ENCODE measurements at regions not wholly inside any gene's neighbourhood (a gene's known extent, or its start where the extent isn't known, plus 50 kb on each side); places are given as distances from the start of the nearest gene placed in this dataset.
A peak's percentile ranks its signal among the peaks of the same experiment; 100 is the strongest.

DNA sequence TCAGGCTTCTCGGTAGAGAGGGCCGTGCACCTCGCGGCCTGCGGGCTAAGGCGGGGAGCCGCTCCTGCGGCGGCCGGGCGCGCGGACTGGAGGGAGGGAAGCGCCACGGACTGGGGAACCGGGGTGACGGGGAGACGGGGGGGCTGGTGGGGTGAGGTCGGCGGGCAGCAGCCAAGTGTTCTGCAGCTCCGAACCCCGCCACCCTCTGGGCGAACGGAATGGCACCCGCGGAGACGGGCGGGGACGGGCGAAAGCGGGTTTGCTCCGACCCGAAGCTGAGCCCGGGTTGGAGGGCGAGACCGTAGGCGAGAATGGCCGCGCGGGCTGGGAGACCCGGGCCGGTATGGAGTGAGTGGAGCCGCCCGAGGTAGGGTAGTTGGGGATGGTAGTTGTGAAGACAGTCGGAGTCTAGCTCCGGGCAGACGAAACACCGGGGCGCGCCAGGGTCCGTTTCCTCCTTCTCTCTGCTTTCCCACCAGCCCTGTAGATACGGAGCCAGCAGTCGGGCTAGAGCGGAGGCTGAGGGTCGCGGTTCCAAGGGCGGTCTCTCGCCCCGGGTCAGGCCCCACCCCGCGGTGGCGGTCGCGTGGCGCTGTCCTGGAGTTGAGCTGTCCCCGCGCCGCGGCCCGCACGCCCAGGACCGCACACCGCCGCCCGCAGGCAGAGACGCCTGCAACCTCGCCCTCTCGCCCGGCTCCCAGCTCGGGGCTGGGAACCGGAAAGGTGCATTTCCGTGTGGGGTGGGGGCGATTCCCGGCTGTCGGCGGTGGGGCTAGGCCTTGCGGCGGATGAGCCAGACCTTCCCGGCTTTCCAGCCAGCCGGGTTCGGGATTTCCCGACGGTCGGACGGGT lies 160.3 kb upstream of the SIX2 start:
- POLR2A ChIA-PET = interaction anchor here (1.3 to 1.6 kb wide), 2 partner anchors 145 to 160 kb away, joined by 3 to 4 read pairs; partner anchors contain the start of gene SIX2
- TF ChIP-seq, protein P1, sequence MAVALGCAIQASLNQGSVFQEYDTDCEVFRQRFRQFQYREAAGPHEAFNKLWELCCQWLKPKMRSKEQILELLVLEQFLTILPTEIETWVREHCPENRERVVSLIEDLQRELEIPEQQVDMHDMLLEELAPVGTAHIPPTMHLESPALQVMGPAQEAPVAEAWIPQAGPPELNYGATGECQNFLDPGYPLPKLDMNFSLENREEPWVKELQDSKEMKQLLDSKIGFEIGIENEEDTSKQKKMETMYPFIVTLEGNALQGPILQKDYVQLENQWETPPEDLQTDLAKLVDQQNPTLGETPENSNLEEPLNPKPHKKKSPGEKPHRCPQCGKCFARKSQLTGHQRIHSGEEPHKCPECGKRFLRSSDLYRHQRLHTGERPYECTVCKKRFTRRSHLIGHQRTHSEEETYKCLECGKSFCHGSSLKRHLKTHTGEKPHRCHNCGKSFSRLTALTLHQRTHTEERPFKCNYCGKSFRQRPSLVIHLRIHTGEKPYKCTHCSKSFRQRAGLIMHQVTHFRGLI (tag by site-specific recombination; IDR thresholded peaks at IDR 0.05) = no peak
- TF ChIP-seq ZBTB17 (tag by site-specific recombination; IDR thresholded peaks at IDR 0.05) (peak; percentile 39; the same call in 1 of the 2 replicates), SP7 (tag by site-specific recombination; IDR thresholded peaks at IDR 0.05) (0 out of 2 replicates have a peak, but pooled peaks have one; percentile 13), IKZF3 (tag by site-specific recombination; IDR thresholded peaks at IDR 0.05) (0 out of 2 replicates have a peak, but pooled peaks have one; percentile 43), ZNF24 (tag by site-specific recombination; IDR thresholded peaks at IDR 0.05) (no peak), CTCF (tag by site-specific recombination; IDR thresholded peaks at IDR 0.05) (peak; percentile 84), PBX3 (CRISPR knock-in tag; IDR thresholded peaks at IDR 0.05) (0 out of 2 replicates have a peak, but pooled peaks have one; percentile 31), ZNF121 (tag by site-specific recombination; IDR thresholded peaks at IDR 0.05) (no peak), ZEB2 (tag by site-specific recombination; IDR thresholded peaks at IDR 0.05) (0 out of 2 replicates have a peak, but pooled peaks have one; percentile 10), ZNF747 (tag by site-specific recombination; IDR thresholded peaks at IDR 0.05) (no peak), ZBTB20 (tag by site-specific recombination; IDR thresholded peaks at IDR 0.05) (peak; percentile 57; the same call in 1 of the 2 replicates), ZNF335 (tag by site-specific recombination; conservative IDR thresholded peaks at IDR 0.05) (peak; percentile 51), ZNF544 (tag by site-specific recombination; IDR thresholded peaks at IDR 0.05) (no peak), ZNF830 (tag by site-specific recombination; IDR thresholded peaks at IDR 0.05; ENCODE audit: low read depth) (no peak), ZNF350 (tag by site-specific recombination; IDR thresholded peaks at IDR 0.05) (no peak), ZIC2 (tag by site-specific recombination; IDR thresholded peaks at IDR 0.05) (0 out of 2 replicates have a peak, but pooled peaks have one; percentile 28), ZNF211 (tag by site-specific recombination; IDR thresholded peaks at IDR 0.05; ENCODE audit: low read depth) (no peak), ZNF600 (tag by site-specific recombination; IDR thresholded peaks at IDR 0.05) (peak; percentile 71; the same call in 1 of the 2 replicates), ZNF777 (tag by site-specific recombination; IDR thresholded peaks at IDR 0.05; ENCODE audit: borderline replicate concordance) (0 out of 2 replicates have a peak, but pooled peaks have one; percentile 3)
- TF ChIP-seq, protein P2, sequence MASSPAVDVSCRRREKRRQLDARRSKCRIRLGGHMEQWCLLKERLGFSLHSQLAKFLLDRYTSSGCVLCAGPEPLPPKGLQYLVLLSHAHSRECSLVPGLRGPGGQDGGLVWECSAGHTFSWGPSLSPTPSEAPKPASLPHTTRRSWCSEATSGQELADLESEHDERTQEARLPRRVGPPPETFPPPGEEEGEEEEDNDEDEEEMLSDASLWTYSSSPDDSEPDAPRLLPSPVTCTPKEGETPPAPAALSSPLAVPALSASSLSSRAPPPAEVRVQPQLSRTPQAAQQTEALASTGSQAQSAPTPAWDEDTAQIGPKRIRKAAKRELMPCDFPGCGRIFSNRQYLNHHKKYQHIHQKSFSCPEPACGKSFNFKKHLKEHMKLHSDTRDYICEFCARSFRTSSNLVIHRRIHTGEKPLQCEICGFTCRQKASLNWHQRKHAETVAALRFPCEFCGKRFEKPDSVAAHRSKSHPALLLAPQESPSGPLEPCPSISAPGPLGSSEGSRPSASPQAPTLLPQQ (tag by site-specific recombination; IDR thresholded peaks at IDR 0.05) = peak; percentile 11; the same call in 1 of the 2 replicates
- TF ChIP-seq, protein P3, sequence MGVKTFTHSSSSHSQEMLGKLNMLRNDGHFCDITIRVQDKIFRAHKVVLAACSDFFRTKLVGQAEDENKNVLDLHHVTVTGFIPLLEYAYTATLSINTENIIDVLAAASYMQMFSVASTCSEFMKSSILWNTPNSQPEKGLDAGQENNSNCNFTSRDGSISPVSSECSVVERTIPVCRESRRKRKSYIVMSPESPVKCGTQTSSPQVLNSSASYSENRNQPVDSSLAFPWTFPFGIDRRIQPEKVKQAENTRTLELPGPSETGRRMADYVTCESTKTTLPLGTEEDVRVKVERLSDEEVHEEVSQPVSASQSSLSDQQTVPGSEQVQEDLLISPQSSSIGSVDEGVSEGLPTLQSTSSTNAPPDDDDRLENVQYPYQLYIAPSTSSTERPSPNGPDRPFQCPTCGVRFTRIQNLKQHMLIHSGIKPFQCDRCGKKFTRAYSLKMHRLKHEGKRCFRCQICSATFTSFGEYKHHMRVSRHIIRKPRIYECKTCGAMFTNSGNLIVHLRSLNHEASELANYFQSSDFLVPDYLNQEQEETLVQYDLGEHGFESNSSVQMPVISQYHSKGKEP (tag by site-specific recombination; IDR thresholded peaks at IDR 0.05) = 0 out of 2 replicates have a peak, but pooled peaks have one; percentile 22
- TF ChIP-seq, protein P4, sequence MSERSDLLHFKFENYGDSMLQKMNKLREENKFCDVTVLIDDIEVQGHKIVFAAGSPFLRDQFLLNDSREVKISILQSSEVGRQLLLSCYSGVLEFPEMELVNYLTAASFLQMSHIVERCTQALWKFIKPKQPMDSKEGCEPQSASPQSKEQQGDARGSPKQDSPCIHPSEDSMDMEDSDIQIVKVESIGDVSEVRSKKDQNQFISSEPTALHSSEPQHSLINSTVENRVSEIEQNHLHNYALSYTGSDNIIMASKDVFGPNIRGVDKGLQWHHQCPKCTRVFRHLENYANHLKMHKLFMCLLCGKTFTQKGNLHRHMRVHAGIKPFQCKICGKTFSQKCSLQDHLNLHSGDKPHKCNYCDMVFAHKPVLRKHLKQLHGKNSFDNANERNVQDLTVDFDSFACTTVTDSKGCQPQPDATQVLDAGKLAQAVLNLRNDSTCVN (tag by site-specific recombination; optimal IDR thresholded peaks at IDR 0.05) = peak; percentile 79
- TF ChIP-seq, protein P5, sequence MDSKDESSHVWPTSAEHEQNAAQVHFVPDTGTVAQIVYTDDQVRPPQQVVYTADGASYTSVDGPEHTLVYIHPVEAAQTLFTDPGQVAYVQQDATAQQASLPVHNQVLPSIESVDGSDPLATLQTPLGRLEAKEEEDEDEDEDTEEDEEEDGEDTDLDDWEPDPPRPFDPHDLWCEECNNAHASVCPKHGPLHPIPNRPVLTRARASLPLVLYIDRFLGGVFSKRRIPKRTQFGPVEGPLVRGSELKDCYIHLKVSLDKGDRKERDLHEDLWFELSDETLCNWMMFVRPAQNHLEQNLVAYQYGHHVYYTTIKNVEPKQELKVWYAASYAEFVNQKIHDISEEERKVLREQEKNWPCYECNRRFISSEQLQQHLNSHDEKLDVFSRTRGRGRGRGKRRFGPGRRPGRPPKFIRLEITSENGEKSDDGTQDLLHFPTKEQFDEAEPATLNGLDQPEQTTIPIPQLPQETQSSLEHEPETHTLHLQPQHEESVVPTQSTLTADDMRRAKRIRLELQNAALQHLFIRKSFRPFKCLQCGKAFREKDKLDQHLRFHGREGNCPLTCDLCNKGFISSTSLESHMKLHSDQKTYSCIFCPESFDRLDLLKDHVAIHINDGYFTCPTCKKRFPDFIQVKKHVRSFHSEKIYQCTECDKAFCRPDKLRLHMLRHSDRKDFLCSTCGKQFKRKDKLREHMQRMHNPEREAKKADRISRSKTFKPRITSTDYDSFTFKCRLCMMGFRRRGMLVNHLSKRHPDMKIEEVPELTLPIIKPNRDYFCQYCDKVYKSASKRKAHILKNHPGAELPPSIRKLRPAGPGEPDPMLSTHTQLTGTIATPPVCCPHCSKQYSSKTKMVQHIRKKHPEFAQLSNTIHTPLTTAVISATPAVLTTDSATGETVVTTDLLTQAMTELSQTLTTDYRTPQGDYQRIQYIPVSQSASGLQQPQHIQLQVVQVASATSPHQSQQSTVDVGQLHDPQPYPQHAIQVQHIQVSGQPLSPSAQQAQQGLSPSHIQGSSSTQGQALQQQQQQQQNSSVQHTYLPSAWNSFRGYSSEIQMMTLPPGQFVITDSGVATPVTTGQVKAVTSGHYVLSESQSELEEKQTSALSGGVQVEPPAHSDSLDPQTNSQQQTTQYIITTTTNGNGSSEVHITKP (tag by site-specific recombination; IDR thresholded peaks at IDR 0.05) = peak; percentile 35; the same call in 1 of the 2 replicates

More for the DNA sequence above, 160.3 kb upstream of the SIX2 start:
- Histone ChIP-seq H3K9me3 (ENCODE audit: control insufficient read depth, insufficient read depth, low read depth, low read length) (no peaks in the 10 kb centered on the region), H3K27ac (ENCODE audit: extremely low read depth, low read depth, low read length) (peak overlapping the region; percentile 81; the same call in 1 of the 2 replicates), H3K36me3 (ENCODE audit: control insufficient read depth in 2 of 2, insufficient read depth in 1 of 2, low read length in 2 of 2) (no peaks in the 10 kb centered on the region), H3K4me1 (ENCODE audit: control insufficient read depth, insufficient read depth, low read length) (peaks cover 21% of the 10 kb centered on the region), H3K4me3 (ENCODE audit: low read depth, low read length) (peak overlapping the region; percentile 50)
- CTCF ChIA-PET = interaction anchor here (0.6 to 1.6 kb wide), 9 partner anchors 17 to 1939 kb away, joined by 3 to 6 read pairs (median 3); no protein-coding TSS in a partner anchor
